Fibroblast of mammary gland (primary cell): ENCODE measurements at regions not wholly inside any gene's neighbourhood (a gene's known extent, or its start where the extent isn't known, plus 50 kb on each side); places are given as distances from the start of the nearest gene placed in this dataset.

Experiments used
- DNase-seq: peaks from one replicate; pipeline ENCODE4 v3.0.0-alpha.2; 2010; ENCODE audit warnings: low read depth
- H3K4me3 ChIP-seq: 2 replicates; pipeline ENCODE4 v1.5.1; 2011; ENCODE audit warnings: low read depth, mild to moderate bottlenecking, low read length, moderate library complexity; ENCODE audit not compliant: control insufficient read depth
- TF ChIP-seq, protein P1 (sequence below): conservative IDR thresholded peaks from 2 replicates; pipeline ENCODE4 v1.5.1; 2011; ENCODE audit warnings: low read depth, low read length, inconsistent platforms; ENCODE audit not compliant: control insufficient read depth, insufficient read depth

- no peak for DNase-seq
- H3K4me3 ChIP-seq = no peak overlapping the region
- TF ChIP-seq, protein P1, sequence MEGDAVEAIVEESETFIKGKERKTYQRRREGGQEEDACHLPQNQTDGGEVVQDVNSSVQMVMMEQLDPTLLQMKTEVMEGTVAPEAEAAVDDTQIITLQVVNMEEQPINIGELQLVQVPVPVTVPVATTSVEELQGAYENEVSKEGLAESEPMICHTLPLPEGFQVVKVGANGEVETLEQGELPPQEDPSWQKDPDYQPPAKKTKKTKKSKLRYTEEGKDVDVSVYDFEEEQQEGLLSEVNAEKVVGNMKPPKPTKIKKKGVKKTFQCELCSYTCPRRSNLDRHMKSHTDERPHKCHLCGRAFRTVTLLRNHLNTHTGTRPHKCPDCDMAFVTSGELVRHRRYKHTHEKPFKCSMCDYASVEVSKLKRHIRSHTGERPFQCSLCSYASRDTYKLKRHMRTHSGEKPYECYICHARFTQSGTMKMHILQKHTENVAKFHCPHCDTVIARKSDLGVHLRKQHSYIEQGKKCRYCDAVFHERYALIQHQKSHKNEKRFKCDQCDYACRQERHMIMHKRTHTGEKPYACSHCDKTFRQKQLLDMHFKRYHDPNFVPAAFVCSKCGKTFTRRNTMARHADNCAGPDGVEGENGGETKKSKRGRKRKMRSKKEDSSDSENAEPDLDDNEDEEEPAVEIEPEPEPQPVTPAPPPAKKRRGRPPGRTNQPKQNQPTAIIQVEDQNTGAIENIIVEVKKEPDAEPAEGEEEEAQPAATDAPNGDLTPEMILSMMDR = no peak
Measured at GRCh38 chr22:22763512-22763911, 119.1 kb downstream of the GGTLC2 start.

- H3K4me3 ChIP-seq = no peak overlapping the region
- DNase-seq = no peak
- TF ChIP-seq, protein P1 = no peak
Measured at GRCh38 chr22:22764085-22764484, 119.7 kb downstream of the GGTLC2 start.

DNA sequence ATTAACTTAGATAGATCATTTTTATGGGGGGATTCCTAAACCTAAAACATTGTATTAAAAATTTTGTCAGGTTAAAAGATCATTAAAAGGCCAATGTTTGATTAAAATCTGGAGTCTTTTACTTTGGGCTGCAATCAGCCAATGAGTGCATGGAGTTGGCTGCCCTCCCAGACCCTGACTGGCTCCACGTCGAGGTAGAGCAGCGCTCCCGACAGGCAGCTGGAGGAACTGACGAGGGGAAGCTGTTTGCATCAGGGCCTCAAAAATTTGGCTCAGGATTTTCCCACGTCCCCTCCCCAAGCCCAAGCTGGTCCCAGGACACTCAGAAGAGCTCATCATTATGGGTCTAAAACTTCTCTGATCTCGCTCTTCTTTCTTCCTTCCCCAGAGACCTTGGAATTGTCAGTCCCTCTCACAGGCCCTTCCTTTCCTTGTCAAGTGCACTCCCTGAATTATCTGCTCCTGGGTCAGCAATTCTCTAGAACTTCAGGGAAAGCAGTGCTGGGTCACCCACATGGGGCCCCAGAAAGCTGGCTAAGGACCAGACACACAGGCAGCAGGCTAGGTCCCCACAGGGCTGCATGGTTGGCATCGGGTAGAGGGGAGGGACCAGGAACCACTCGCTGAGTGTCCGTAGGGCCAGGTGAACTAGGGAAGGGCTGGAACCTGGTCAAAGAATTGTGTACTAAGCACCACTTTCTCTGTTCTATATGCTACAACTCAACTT is 119.6 kb upstream of the IGLL5 start:
- H3K4me3 ChIP-seq = no peak overlapping the region
- TF ChIP-seq, protein P1 = peak; percentile 48
- DNase-seq = peak; percentile 49

GRCh38 chr22:22768885-22769284 is 118.7 kb upstream of the IGLL5 start:
- TF ChIP-seq, protein P1 = no peak
- no peak overlapping the region for H3K4me3 ChIP-seq
- no peak for DNase-seq

DNA sequence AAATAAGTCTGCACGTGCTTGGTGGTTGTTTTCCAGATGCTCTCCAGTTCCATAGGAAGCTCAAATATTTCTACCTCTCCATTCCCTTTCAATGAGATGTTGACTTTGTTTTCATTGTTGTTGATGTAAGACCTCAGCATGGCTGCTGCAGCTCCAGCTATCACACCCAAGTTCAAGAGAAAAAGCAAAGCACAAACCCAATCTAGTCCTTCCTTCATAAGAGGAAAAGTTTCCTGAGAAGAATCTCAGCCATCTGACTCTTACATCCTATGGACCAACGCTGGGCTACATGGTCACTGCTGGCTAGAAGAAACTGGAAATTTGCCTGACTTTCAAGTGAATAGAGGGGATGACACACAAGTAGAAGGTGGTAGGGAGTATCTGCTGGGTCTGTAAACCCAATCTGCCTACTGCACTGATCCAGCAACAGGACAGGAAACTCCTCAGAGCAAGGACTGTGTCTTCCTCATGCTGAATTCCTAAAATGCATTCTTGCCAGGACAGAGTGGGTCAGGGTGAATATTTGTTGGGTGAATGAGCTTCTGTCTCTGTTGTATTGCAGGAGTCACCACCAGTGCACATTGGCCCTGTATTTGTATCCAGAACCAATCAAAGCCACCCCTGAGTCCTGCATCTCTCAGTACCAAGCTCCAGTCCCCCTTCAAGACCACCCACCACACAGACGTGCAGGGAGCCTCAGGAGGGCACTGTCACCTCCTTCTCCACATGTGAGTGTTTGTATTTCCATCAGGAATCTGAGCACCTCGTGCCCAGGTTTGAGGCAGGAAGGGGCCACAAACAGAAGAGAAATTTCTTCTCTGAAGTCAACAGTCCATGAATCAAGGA is 118.0 kb upstream of the IGLL5 start:
- TF ChIP-seq, protein P1 = no peak
- no peak overlapping the region for H3K4me3 ChIP-seq
- DNase-seq = no peak

DNA sequence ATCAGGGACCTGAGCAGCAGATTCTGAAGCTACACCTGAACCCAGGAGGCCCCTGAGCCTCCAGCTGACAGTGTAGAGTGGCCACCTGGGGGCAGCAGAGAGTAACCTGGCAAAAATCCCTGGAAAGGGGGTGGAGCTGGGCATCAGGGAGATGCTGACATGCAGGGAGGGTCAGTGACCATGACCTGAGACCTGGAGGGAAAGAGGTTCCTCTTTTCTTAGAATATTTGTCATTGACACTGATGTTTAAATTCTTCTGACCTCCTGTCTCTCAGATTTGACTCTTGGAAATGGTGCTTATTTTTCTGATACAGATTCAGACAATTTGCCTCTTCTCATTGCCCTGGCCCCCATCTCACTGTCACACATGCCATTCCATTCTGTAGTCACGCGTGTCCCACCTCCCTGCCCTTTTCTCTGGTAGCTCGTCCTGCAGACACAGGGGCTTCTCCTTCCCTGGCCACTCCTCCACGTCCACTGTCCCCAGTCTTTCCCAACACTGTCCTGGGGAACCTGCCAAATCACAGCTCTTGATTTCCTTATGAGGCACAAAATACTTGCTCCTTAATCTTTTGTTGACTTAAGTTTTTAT is 117.2 kb upstream of the IGLL5 start:
- TF ChIP-seq, protein P1 = peak; percentile 78
- peak; percentile 34 for DNase-seq
- no peak overlapping the region for H3K4me3 ChIP-seq
